H1 (cell line): ENCODE measurements at regions not wholly inside any gene's neighbourhood (a gene's known extent, or its start where the extent isn't known, plus 50 kb on each side); places are given as distances from the start of the nearest gene placed in this dataset.

ENCODE experiments used
- CHD2 ChIP-seq: IDR thresholded peaks from 2 replicates; pipeline ENCODE4 v1.6.1; 2012; ENCODE audit warnings: low read length, improper control_type of control experiment
- CTCF ChIP-seq, 3 experiments: IDR thresholded peaks; 1 replicate in 2 of 3; 2 replicates in 1 of 3; pipeline versions ENCODE4 v1.5.1 to v1.6.1; 2011; ENCODE audit warnings: low read length in 3 of 3, mild to moderate bottlenecking in 3 of 3, inconsistent platforms in 2 of 3, low read depth in 1 of 3, moderate library complexity in 1 of 3; ENCODE audit not compliant: insufficient read depth in 1 of 3; ENCODE audit errors: control extremely low read depth in 1 of 3
- NRF1 ChIP-seq: IDR thresholded peaks from 2 replicates; pipeline ENCODE4 v1.6.1; 2011; ENCODE audit warnings: mild to moderate bottlenecking, low read depth, low read length, improper control_type of control experiment
- POLR2A ChIP-seq, 2 experiments: IDR thresholded peaks; 1 replicate in 1 of 2; 2 replicates in 1 of 2; pipeline ENCODE4 v1.6.1; 2011; ENCODE audit warnings: low read depth in 2 of 2, low read length in 2 of 2, mild to moderate bottlenecking in 2 of 2; ENCODE audit errors: control extremely low read depth in 1 of 2
- POLR2AphosphoS5 ChIP-seq: IDR thresholded peaks from 2 replicates; pipeline ENCODE4 v1.6.1; 2011; ENCODE audit warnings: low read depth, low read length
- RNF2 ChIP-seq: fragments of 200-900, 300-1000 bp; sonication (generic); IDR thresholded peaks from 2 replicates; pipeline ENCODE4 v1.7.1; 2016; ENCODE audit warnings: borderline replicate concordance, low read depth, mild to moderate bottlenecking, antibody characterized with exemption, low read length; ENCODE audit not compliant: poor library complexity, severe bottlenecking; ENCODE audit errors: missing control alignments

- TF ChIP-seq RNF2 (no peak), CTCF (IDR thresholded peaks at IDR 0.05; ENCODE audit: control extremely low read depth in 1 of 3, insufficient read depth in 1 of 3, low read depth in 1 of 3, low read length in 3 of 3) (no peak), NRF1 (no peak), CHD2 (no peak), POLR2AphosphoS5 (no peak), POLR2A (IDR thresholded peaks at IDR 0.05; ENCODE audit: control extremely low read depth in 1 of 2, low read depth in 2 of 2, low read length in 2 of 2) (no peak)
These were observed 1220.0 kb upstream of the GJE1 start for GRCh38 chr6:140912686-140913085.
